KOPT-K1 (cell line): ENCODE measurements at regions not wholly inside any gene's neighbourhood (a gene's known extent, or its start where the extent isn't known, plus 50 kb on each side); places are given as distances from the start of the nearest gene placed in this dataset.

ENCODE experiments used
- H3K27ac ChIP-seq: fragments of 200-600 bp; sonication (generic); 2 replicates; pipeline ENCODE4 v1.5.1; 2016; ENCODE audit warnings: antibody characterized with exemption, mild to moderate bottlenecking, low read depth, low read length; ENCODE audit not compliant: poor library complexity, severe bottlenecking
- H3K36me3 ChIP-seq: fragments of 200-600 bp; sonication (generic); 2 replicates; pipeline ENCODE4 v1.5.1; 2017; ENCODE audit warnings: antibody characterized with exemption, mild to moderate bottlenecking, low read length, moderate library complexity; ENCODE audit not compliant: insufficient read depth
- H3K9me3 ChIP-seq: fragments of 200-600 bp; sonication (generic); 2 replicates; pipeline ENCODE4 v1.5.1; 2017; ENCODE audit warnings: antibody characterized with exemption, low read length, mild to moderate bottlenecking; ENCODE audit not compliant: insufficient read depth, poor library complexity, severe bottlenecking

- H3K27ac ChIP-seq, result no peak overlapping the region
- H3K36me3 ChIP-seq, result no peaks in the 10 kb centered on the region
- peaks cover 20% of the 10 kb centered on the region for H3K9me3 ChIP-seq
Measured at GRCh38 chr7:36088966-36089365, 64.1 kb upstream of the EEPD1 start.

GRCh38 chr7:36090976-36091873 lies 61.8 kb upstream of the EEPD1 start:
- H3K27ac ChIP-seq, result no peak overlapping the region
- H3K36me3 ChIP-seq, result no peaks in the 10 kb centered on the region
- H3K9me3 ChIP-seq, result peaks cover 20% of the 10 kb centered on the region

- Histone ChIP-seq H3K9me3 (peaks cover 20% of the 10 kb centered on the region), H3K36me3 (no peaks in the 10 kb centered on the region), H3K27ac (no peak overlapping the region)
Measured at GRCh38 chr7:36091874-36092176, 61.2 kb upstream of the EEPD1 start.

GRCh38 chr7:36092221-36092771 lies 60.8 kb upstream of the EEPD1 start:
- H3K36me3 ChIP-seq, result no peaks in the 10 kb centered on the region
- no peak overlapping the region for H3K27ac ChIP-seq
- H3K9me3 ChIP-seq, result peaks cover 20% of the 10 kb centered on the region

- peaks cover 9% of the 10 kb centered on the region for H3K9me3 ChIP-seq
- H3K36me3 ChIP-seq, result no peaks in the 10 kb centered on the region
- H3K27ac ChIP-seq, result no peak overlapping the region
Measured at GRCh38 chr7:36096460-36097095, 56.5 kb upstream of the EEPD1 start.

GRCh38 chr7:36098096-36098495 lies 55.0 kb upstream of the EEPD1 start:
- Histone ChIP-seq H3K36me3 (no peaks in the 10 kb centered on the region), H3K27ac (no peak overlapping the region), H3K9me3 (peaks cover 9% of the 10 kb centered on the region)

GRCh38 chr7:36100226-36100625 lies 52.8 kb upstream of the EEPD1 start:
- peaks cover 9% of the 10 kb centered on the region for H3K9me3 ChIP-seq
- no peak overlapping the region for H3K27ac ChIP-seq
- no peaks in the 10 kb centered on the region for H3K36me3 ChIP-seq

GRCh38 chr7:36100634-36101033 lies 52.4 kb upstream of the EEPD1 start:
- H3K9me3 ChIP-seq, result peaks cover 9% of the 10 kb centered on the region
- H3K36me3 ChIP-seq, result no peaks in the 10 kb centered on the region
- no peak overlapping the region for H3K27ac ChIP-seq
